GOT3 (cell line): ENCODE measurements at regions not wholly inside any gene's neighbourhood (a gene's known extent, or its start where the extent isn't known, plus 50 kb on each side); places are given as distances from the start of the nearest gene placed in this dataset.

Experiments used
- DNase-seq: peaks from one replicate; lab custom pipeline; 2025; ENCODE audit warnings: mixed read lengths; lab: John Stamatoyannopoulos, UW

- DNase-seq = no peak
Measured at GRCh38 chr10:3850999-3851937, 66.3 kb upstream of the KLF6 start.

- no peak for DNase-seq
Measured at GRCh38 chr10:3848775-3849635, 64.0 kb upstream of the KLF6 start.

GRCh38 chr10:3848005-3848774 lies 63.2 kb upstream of the KLF6 start:
- DNase-seq = no peak

- no peak for DNase-seq
Measured at GRCh38 chr10:3846736-3847135, 61.7 kb upstream of the KLF6 start.

GRCh38 chr10:3844491-3845025 lies 59.5 kb upstream of the KLF6 start:
- DNase-seq = no peak

- no peak for DNase-seq
Measured at GRCh38 chr10:3838460-3839437, 53.7 kb upstream of the KLF6 start.

- DNase-seq = no peak
Measured at GRCh38 chr10:3837647-3838459, 52.8 kb upstream of the KLF6 start.

GRCh38 chr10:3836222-3836820 lies 51.3 kb upstream of the KLF6 start:
- no peak for DNase-seq

GRCh38 chr10:3835770-3836169 lies 50.8 kb upstream of the KLF6 start:
- no peak for DNase-seq

GRCh38 chr10:3834947-3835346 lies 49.9 kb upstream of the KLF6 start:
- no peak for DNase-seq
